ENCODE measurements at regions not wholly inside any gene's neighbourhood (a gene's known extent, or its start where the extent isn't known, plus 50 kb on each side); places are given as distances from the start of the nearest gene placed in this dataset.
A peak's percentile ranks its signal among the peaks of the same experiment; 100 is the strongest.

DNA sequence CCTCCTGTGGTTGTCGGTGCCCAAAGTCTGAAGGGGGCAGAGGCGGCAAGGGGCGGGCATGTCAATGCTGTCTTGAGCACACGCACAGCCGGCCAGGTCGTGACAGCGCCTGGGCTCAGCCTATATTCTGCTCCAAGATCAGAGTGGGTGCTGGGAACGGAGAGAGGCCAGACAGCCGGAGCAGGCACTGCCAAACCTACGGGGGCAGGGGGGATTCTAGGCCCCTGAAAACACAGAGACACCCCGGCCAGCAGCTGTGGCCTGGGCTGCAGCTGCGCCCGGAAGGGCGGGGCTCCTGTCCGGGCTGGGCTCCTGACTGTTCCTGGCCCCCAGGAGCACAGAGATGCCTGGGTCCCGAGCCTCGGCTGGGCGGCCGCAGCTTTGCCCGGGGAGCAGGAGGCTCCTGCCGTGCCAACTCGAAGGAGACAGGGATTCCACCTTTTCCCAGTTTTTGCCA lies 2662.9 kb upstream of the PCDH20 start (continued):
- TF ChIP-seq, protein P1, sequence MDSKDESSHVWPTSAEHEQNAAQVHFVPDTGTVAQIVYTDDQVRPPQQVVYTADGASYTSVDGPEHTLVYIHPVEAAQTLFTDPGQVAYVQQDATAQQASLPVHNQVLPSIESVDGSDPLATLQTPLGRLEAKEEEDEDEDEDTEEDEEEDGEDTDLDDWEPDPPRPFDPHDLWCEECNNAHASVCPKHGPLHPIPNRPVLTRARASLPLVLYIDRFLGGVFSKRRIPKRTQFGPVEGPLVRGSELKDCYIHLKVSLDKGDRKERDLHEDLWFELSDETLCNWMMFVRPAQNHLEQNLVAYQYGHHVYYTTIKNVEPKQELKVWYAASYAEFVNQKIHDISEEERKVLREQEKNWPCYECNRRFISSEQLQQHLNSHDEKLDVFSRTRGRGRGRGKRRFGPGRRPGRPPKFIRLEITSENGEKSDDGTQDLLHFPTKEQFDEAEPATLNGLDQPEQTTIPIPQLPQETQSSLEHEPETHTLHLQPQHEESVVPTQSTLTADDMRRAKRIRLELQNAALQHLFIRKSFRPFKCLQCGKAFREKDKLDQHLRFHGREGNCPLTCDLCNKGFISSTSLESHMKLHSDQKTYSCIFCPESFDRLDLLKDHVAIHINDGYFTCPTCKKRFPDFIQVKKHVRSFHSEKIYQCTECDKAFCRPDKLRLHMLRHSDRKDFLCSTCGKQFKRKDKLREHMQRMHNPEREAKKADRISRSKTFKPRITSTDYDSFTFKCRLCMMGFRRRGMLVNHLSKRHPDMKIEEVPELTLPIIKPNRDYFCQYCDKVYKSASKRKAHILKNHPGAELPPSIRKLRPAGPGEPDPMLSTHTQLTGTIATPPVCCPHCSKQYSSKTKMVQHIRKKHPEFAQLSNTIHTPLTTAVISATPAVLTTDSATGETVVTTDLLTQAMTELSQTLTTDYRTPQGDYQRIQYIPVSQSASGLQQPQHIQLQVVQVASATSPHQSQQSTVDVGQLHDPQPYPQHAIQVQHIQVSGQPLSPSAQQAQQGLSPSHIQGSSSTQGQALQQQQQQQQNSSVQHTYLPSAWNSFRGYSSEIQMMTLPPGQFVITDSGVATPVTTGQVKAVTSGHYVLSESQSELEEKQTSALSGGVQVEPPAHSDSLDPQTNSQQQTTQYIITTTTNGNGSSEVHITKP (CRISPR knock-in tag; IDR thresholded peaks at IDR 0.05; ENCODE audit: low read depth) = no peak
- TF ChIP-seq ZNF331 (CRISPR knock-in tag; IDR thresholded peaks at IDR 0.05) (no peak), ZNF75D (CRISPR knock-in tag; IDR thresholded peaks at IDR 0.05; ENCODE audit: borderline replicate concordance) (no peak), ZNF501 (CRISPR knock-in tag; IDR thresholded peaks at IDR 0.05) (no peak), ZNF749 (CRISPR knock-in tag; IDR thresholded peaks at IDR 0.05; ENCODE audit: borderline replicate concordance) (no peak), MBNL3 (CRISPR knock-in tag; conservative IDR thresholded peaks at IDR 0.05) (no peak), SAP130 (CRISPR knock-in tag; IDR thresholded peaks at IDR 0.05; ENCODE audit: low read depth) (peak; percentile 35), PRPF4 (IDR thresholded peaks at IDR 0.05; ENCODE audit: low read depth, low read length, poor library complexity, severe bottlenecking) (no peak), ZFX (CRISPR knock-in tag; IDR thresholded peaks at IDR 0.05; ENCODE audit: low read depth) (peak; percentile 50), AKAP8 (CRISPR knock-in tag; IDR thresholded peaks at IDR 0.05) (no peak), MAFF (IDR thresholded peaks at IDR 0.05; ENCODE audit: low read depth, low read length) (no peak), ZNF768 (CRISPR knock-in tag; IDR thresholded peaks at IDR 0.05) (peak; percentile 42; the same call in 1 of the 2 replicates)
- TF ChIP-seq, protein P2, sequence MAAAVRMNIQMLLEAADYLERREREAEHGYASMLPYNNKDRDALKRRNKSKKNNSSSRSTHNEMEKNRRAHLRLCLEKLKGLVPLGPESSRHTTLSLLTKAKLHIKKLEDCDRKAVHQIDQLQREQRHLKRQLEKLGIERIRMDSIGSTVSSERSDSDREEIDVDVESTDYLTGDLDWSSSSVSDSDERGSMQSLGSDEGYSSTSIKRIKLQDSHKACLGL (CRISPR knock-in tag; IDR thresholded peaks at IDR 0.05) = no peak
- TF ChIP-seq, protein P3, sequence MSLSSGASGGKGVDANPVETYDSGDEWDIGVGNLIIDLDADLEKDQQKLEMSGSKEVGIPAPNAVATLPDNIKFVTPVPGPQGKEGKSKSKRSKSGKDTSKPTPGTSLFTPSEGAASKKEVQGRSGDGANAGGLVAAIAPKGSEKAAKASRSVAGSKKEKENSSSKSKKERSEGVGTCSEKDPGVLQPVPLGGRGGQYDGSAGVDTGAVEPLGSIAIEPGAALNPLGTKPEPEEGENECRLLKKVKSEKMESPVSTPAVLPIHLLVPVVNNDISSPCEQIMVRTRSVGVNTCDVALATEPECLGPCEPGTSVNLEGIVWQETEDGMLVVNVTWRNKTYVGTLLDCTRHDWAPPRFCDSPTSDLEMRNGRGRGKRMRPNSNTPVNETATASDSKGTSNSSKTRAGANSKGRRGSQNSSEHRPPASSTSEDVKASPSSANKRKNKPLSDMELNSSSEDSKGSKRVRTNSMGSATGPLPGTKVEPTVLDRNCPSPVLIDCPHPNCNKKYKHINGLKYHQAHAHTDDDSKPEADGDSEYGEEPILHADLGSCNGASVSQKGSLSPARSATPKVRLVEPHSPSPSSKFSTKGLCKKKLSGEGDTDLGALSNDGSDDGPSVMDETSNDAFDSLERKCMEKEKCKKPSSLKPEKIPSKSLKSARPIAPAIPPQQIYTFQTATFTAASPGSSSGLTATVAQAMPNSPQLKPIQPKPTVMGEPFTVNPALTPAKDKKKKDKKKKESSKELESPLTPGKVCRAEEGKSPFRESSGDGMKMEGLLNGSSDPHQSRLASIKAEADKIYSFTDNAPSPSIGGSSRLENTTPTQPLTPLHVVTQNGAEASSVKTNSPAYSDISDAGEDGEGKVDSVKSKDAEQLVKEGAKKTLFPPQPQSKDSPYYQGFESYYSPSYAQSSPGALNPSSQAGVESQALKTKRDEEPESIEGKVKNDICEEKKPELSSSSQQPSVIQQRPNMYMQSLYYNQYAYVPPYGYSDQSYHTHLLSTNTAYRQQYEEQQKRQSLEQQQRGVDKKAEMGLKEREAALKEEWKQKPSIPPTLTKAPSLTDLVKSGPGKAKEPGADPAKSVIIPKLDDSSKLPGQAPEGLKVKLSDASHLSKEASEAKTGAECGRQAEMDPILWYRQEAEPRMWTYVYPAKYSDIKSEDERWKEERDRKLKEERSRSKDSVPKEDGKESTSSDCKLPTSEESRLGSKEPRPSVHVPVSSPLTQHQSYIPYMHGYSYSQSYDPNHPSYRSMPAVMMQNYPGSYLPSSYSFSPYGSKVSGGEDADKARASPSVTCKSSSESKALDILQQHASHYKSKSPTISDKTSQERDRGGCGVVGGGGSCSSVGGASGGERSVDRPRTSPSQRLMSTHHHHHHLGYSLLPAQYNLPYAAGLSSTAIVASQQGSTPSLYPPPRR (CRISPR knock-in tag; IDR thresholded peaks at IDR 0.05; ENCODE audit: borderline replicate concordance) = no peak
- TF ChIP-seq, protein P4, sequence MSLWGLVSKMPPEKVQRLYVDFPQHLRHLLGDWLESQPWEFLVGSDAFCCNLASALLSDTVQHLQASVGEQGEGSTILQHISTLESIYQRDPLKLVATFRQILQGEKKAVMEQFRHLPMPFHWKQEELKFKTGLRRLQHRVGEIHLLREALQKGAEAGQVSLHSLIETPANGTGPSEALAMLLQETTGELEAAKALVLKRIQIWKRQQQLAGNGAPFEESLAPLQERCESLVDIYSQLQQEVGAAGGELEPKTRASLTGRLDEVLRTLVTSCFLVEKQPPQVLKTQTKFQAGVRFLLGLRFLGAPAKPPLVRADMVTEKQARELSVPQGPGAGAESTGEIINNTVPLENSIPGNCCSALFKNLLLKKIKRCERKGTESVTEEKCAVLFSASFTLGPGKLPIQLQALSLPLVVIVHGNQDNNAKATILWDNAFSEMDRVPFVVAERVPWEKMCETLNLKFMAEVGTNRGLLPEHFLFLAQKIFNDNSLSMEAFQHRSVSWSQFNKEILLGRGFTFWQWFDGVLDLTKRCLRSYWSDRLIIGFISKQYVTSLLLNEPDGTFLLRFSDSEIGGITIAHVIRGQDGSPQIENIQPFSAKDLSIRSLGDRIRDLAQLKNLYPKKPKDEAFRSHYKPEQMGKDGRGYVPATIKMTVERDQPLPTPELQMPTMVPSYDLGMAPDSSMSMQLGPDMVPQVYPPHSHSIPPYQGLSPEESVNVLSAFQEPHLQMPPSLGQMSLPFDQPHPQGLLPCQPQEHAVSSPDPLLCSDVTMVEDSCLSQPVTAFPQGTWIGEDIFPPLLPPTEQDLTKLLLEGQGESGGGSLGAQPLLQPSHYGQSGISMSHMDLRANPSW (CRISPR knock-in tag; IDR thresholded peaks at IDR 0.05; ENCODE audit: borderline replicate concordance) = no peak
